Pancreas (tissue), 10 donors: ENCODE measurements at regions not wholly inside any gene's neighbourhood (a gene's known extent, or its start where the extent isn't known, plus 50 kb on each side); places are given as distances from the start of the nearest gene placed in this dataset.

Experiments used
- ATAC-seq, 4 donors: fragments of 200-7000 bp; cut with Tn5 transposase; one replicate each; pipeline versions ENCODE4 v1.8.0 to v1.9.1; 2020; ENCODE audit warnings: mild to moderate bottlenecking in 4 of 4, moderate library complexity in 4 of 4
- DNase-seq, 6 donors: peaks; one replicate each; pipeline ENCODE4 v3.0.0-alpha.2; 2020
- FAIRE-seq: peaks from 2 replicates; lab custom pipeline; 2012; peaks lifted over from hg19 to GRCh38; lab: Jason Lieb, UNC
- H3K27ac ChIP-seq, 4 donors: fragments of 200-600 bp; sonication (generic); 1 replicate in 3 of 4; 2 replicates in 1 of 4; pipeline versions ENCODE4 v1.5.0 to v1.8.0; 2020
- H3K27me3 ChIP-seq, 4 donors: fragments of 200-600 bp; one replicate each; pipeline ENCODE4 v1.8.0; 2021
- H3K36me3 ChIP-seq, 3 donors: fragments of 200-600 bp; sonication (generic) in 1 of 3; one replicate each; pipeline versions ENCODE4 v1.5.0 to v1.8.0; 2020 to 2021
- H3K4me1 ChIP-seq, 3 donors: fragments of 200-600 bp; one replicate each; pipeline ENCODE4 v1.8.0; 2021
- H3K4me3 ChIP-seq, 4 donors: fragments of 200-600 bp; sonication (generic) in 2 of 4; one replicate each; pipeline versions ENCODE4 v1.5.0 to v1.8.0; 2020 to 2021
- H3K9me3 ChIP-seq, 4 donors: fragments of 200-600 bp; one replicate each; pipeline ENCODE4 v1.8.0; 2021
- WGBS, 2 donors: extraction: QIAGEN DNeasy Blood & Tissue Kit; methylation state at CpG; one replicate each; pipeline ENCODE4 v1.1.7; 2013; 5-methylcytosine and 5-hydroxymethylcytosine counted together
- intact Hi-C, 3 donors: fragments of 100-400 bp; cut with DNase I; formaldehyde crosslinking; loops; one replicate each; pipeline versions ENCODE4 v1.11.1 to v1.14.2; 2022
- TF ChIP-seq, protein P1 (sequence below), 4 donors: fragments of 200-600 bp; sonication (generic) in 3 of 4; IDR thresholded peaks; one replicate each; pipeline versions ENCODE4 v1.5.0 to v1.8.0; 2021; ENCODE audit warnings: antibody characterized with exemption in 4 of 4
- donor health status: healthy with polysubstance abuse.
- donor health status: DM: no; HTN: no; CAD: no; lungs with moderate emphysema.
- donor health status: DM: no; HTN: no; CAD: no.
- donor health status: control.
- donor health status: control.
- donor health status: Bipolar disorder and iron deficiency.
- donor health status: DM: yes; HTN: yes; CAD: no.
- donor health status: DM: no; HTN: no; CAD: no.
- donor health status: DM: no; HTN: no; CAD: no.
- donor health status: DM: yes; HTN: yes; CAD: no.

- peak in 3 of 4 donors; percentile 22 to 45 (median 29) for ATAC-seq
- Histone ChIP-seq H3K4me1 (peaks cover 0 to 6% (median 0%) of the 10 kb centered on the region in 3 donors), H3K36me3 (no peaks in the 10 kb centered on the region), H3K27ac (no peak overlapping the region), H3K27me3 (no peaks in the 10 kb centered on the region), H3K4me3 (no peak overlapping the region), H3K9me3 (no peaks in the 10 kb centered on the region)
- no peak for DNase-seq
- intact Hi-C loops, result no loop called here
- FAIRE-seq, result no peak
- WGBS, 2 donors, result 67 to 74% methylated on average over 6 of the region's 6 CpGs
- TF ChIP-seq, protein P1, sequence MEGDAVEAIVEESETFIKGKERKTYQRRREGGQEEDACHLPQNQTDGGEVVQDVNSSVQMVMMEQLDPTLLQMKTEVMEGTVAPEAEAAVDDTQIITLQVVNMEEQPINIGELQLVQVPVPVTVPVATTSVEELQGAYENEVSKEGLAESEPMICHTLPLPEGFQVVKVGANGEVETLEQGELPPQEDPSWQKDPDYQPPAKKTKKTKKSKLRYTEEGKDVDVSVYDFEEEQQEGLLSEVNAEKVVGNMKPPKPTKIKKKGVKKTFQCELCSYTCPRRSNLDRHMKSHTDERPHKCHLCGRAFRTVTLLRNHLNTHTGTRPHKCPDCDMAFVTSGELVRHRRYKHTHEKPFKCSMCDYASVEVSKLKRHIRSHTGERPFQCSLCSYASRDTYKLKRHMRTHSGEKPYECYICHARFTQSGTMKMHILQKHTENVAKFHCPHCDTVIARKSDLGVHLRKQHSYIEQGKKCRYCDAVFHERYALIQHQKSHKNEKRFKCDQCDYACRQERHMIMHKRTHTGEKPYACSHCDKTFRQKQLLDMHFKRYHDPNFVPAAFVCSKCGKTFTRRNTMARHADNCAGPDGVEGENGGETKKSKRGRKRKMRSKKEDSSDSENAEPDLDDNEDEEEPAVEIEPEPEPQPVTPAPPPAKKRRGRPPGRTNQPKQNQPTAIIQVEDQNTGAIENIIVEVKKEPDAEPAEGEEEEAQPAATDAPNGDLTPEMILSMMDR (IDR thresholded peaks at IDR 0.05), result no peak
Observed at GRCh38 chr9:91100878-91101450, 260.8 kb downstream of the AUH start.

DNA sequence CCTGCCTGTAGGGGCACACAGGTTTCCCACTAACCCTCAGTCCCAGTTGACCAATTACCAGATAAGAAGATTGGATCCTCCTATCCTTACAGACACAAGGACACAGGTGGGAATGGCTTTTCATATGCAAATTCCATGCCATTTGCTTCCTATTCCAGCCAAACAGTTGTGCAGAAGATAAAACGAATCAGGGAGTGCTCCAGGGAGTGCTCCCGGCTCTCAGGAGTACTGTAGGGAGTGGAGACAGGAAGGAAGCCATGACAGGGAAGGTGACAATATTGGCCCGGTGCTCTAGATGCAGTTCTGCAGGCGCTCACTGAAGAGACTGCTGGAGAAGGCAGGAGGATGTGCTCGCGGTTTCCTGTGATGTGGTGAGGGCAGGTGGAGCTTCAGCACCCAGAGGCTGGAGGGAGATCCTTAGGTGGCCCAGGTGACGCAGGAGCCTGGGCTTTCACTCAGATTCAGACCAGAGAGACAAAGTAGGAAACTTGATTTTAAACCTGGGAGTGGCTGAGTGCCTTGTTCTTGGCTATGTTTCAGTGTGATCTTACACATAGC is 260.0 kb downstream of the AUH start:
- ATAC-seq (no peak), DNase-seq (no peak), FAIRE-seq (no peak)
- TF ChIP-seq, protein P1 (IDR thresholded peaks at IDR 0.05), result no peak
- no peaks in the 10 kb centered on the region for H3K27me3 ChIP-seq
- 72 to 77% methylated on average over 7 of the region's 7 CpGs for WGBS, 2 donors
- no peaks in the 10 kb centered on the region for H3K9me3 ChIP-seq
- no peaks in the 10 kb centered on the region for H3K36me3 ChIP-seq
- H3K4me1 ChIP-seq, result peaks cover 0 to 6% (median 0%) of the 10 kb centered on the region in 3 donors
- no peak overlapping the region for H3K27ac ChIP-seq
- no peak overlapping the region for H3K4me3 ChIP-seq
- intact Hi-C loops, result no loop called here

GRCh38 chr9:91102269-91102668 is 259.4 kb downstream of the AUH start:
- no peak overlapping the region for H3K4me3 ChIP-seq
- FAIRE-seq (no peak), ATAC-seq (no peak), DNase-seq (no peak)
- no peaks in the 10 kb centered on the region for H3K9me3 ChIP-seq
- H3K27me3 ChIP-seq, result no peaks in the 10 kb centered on the region
- H3K27ac ChIP-seq, result no peak overlapping the region
- intact Hi-C loops, result no loop called here
- no peaks in the 10 kb centered on the region for H3K36me3 ChIP-seq
- H3K4me1 ChIP-seq, result peaks cover 0 to 6% (median 0%) of the 10 kb centered on the region in 3 donors
- TF ChIP-seq, protein P1 (IDR thresholded peaks at IDR 0.05), result no peak

GRCh38 chr9:91103931-91104330 is 257.8 kb downstream of the AUH start:
- DNase-seq (no peak), ATAC-seq (no peak), FAIRE-seq (no peak)
- intact Hi-C loops, result no loop called here
- 82 to 88% methylated on average over 1 of the region's 1 CpG for WGBS, 2 donors
- no peaks in the 10 kb centered on the region for H3K36me3 ChIP-seq
- TF ChIP-seq, protein P1 (IDR thresholded peaks at IDR 0.05), result no peak
- H3K4me1 ChIP-seq, result peaks cover 0 to 6% (median 0%) of the 10 kb centered on the region in 3 donors
- H3K9me3 ChIP-seq, result no peaks in the 10 kb centered on the region
- no peak overlapping the region for H3K4me3 ChIP-seq
- no peak overlapping the region for H3K27ac ChIP-seq
- no peaks in the 10 kb centered on the region for H3K27me3 ChIP-seq

DNA sequence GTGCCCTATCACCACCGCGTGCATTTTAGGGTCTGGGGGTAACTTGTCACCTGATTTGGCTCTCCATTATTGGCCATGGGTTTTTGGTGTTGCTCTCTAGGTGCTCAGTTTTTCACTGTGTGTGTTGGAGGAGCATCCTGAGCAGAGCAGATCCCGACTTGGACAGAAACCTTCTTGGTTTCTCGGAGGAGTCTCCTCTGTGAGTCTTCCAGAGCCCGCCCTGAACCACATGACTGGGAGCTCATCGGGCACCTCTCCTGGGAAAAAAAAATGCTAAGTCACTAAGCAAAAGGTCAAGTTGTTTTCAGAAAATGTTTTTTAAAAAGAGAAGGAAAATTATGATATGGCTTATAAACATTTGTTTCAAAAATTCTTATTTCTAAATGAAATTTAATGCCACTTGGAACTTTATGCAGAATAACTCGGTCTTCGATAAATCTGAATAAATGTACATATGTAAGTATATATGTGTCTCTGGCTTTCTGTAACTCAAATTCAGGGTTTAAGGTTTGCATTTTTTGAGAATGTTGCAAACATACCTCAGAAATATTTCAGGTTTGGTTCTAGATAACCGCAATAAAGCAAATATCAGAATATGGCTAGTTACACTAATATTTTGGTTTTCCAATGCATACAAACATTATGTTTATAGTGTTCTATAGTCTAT is 255.2 kb downstream of the AUH start:
- Histone ChIP-seq H3K27ac (no peak overlapping the region), H3K36me3 (no peaks in the 10 kb centered on the region), H3K4me3 (no peak overlapping the region), H3K9me3 (no peaks in the 10 kb centered on the region), H3K4me1 (no peaks in the 10 kb centered on the region), H3K27me3 (no peaks in the 10 kb centered on the region)
- DNase-seq (no peak), ATAC-seq (no peak), FAIRE-seq (no peak)
- intact Hi-C loops, result no loop called here
- TF ChIP-seq, protein P1 (IDR thresholded peaks at IDR 0.05), result no peak
- WGBS, 2 donors, result 86 to 89% methylated on average over 9 of the region's 9 CpGs
